Posterior vena cava (tissue), 2 donors: ENCODE measurements at regions not wholly inside any gene's neighbourhood (a gene's known extent, or its start where the extent isn't known, plus 50 kb on each side); places are given as distances from the start of the nearest gene placed in this dataset.

Experiments used
- DNase-seq: peaks from one replicate; pipeline ENCODE4 v3.0.0-alpha.2; 2020; ENCODE audit warnings: low spot score
- intact Hi-C, 2 donors: fragments of 100-400 bp; cut with DNase I; formaldehyde crosslinking; loops; one replicate each; pipeline versions ENCODE4 v1.14.1 to v1.14.2; 2022 to 2023
- donor health status: DM: yes; HTN: yes; CAD: no.
- donor health status: DM: yes; HTN: yes; CAD: no.

DNA sequence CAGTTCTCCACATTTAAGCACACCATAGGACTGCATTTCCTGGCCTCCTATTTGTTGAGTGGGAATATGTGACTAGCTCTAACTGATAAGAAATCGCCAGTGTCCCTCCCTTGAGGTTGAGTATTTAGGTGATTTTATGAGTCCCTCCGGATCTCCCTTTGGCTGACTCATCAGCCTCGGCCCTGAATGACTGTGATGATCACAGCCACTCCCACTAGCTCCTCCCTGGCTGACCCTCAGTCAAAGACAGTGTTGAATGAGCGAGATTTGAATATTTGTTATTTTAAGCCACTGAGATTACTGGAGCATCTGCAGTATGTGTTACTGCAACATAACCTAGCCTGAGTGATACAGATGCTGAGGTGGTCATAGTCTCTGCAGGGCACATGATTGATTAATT is 515.3 kb downstream of the EPHB1 start:
- intact Hi-C loops, result no loop called here
- DNase-seq, result no peak

DNA sequence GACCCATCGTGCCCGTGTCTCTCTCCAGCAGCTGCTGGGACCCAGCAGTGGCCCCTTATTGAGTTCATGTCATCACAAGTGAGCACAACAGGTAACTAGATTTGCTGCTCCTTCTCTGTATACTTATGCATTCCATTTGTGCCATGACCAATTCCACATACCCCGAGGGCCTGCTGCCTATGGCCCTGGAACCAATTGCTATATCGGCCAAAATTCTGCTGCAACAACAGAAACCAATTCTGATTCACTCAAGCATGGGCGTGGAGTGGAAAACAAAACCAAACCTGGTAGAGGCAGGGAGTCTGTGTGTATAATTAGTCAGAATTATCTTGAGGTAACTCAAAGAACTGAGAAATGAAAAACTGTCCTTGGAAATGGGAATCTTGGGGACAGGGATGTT is 516.6 kb downstream of the EPHB1 start:
- no peak for DNase-seq
- intact Hi-C loops, result no loop called here

DNA sequence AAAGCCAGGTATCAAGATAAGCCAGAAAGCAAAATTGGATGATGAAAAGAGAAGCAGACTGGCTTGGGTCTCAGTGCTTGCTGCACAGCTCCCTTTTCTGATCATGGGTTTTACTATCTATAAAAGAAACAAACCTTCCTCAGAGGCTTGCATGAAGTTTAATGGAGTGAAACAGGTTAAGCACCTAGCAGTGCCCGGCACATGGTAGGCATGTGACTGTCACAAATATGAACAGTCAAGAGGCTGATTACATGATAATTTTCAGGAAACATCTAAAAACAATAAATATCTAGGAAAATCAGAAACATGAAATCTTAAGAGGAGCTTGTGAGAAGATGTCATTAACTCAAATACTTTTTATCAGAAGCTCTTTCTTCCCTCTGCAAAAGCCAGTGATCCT is 519.2 kb downstream of the EPHB1 start:
- intact Hi-C loops, result no loop called here
- no peak for DNase-seq

DNA sequence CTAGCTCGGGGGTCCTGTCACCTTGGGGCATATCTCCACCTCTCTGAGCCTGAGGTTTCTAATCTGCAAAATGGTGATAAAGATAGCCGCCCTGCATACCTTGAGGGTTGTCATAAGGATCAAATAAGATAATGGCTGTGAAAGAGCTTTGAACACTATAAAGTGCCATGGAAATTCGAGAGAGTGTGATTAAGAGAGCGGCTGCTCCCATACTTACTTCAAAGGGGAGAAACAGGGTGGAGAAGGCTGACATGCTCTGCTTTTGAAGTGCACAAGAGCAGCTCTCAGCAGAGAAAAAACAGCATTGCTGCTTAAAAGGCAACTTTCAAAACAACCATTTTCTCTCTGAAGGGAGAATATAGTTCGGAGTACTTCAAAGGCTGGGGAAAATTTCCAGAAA is 529.2 kb downstream of the EPHB1 start:
- intact Hi-C loops, result no loop called here
- no peak for DNase-seq

DNA sequence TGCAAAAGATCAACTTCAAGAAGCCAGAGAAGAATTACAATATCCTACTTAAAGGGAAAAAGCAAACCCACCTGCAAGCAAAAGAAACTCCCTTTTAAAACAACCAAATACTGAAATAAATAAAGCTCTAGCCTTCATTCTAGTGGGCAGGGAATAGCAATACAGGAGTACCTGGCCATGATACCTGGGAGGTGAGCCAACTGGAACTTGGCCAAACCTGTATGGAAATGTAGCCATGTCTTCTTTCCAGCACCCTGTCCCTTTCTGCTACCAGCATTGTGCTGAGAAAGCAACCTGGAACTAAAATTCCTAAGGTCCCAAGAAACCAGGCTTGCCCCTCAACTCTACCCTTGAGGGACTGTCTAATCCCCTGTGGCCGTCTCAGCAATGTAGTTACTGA is 530.0 kb downstream of the EPHB1 start:
- intact Hi-C loops, result no loop called here

DNA sequence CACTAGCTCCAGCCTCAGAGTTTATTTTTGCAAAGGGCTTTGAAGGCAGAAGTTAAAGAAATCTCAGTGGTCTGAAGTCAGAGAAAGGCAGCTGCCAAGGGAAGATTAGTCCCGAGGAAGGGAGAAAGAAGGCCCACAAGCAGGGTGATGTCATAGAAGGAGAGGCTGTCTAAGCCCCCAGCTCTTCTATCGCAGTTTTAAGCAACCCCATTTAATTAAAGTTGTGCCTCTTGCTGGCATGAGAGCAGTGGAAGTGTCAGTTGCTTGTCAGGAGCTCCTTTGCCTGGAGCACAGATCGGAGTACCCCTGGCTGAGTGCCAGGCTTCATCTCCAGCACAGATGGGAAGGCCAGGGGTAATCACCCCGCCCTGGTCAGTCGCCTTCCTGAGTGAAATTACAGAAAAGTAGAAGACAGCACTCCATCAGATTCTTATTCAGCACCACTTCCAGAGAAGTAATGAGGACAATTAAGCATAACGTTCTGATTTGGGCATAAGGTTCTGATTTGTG is 530.7 kb downstream of the EPHB1 start:
- no peak for DNase-seq
- intact Hi-C loops, result no loop called here

More for the DNA sequence above, 530.0 kb downstream of the EPHB1 start:
- no peak for DNase-seq

DNA sequence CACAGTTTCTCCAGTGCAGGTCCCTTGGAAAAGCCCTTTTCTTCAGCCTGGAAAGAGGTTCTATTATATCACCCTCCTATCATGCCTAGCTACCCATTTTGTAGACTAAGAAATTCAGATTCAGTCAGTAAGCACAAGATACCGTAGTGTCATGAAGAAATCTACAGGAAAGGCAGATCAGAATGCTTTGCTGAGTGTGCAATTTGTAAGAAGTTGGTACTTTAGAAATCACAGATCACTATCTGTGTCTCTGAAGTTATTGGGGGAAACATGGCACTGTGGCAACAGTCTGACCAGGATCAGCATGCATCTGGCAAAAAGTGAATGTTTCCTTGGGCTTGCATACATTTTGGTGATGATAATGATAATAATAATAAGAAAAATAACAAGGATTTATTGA is 531.8 kb downstream of the EPHB1 start:
- no peak for DNase-seq
- intact Hi-C loops, result no loop called here

DNA sequence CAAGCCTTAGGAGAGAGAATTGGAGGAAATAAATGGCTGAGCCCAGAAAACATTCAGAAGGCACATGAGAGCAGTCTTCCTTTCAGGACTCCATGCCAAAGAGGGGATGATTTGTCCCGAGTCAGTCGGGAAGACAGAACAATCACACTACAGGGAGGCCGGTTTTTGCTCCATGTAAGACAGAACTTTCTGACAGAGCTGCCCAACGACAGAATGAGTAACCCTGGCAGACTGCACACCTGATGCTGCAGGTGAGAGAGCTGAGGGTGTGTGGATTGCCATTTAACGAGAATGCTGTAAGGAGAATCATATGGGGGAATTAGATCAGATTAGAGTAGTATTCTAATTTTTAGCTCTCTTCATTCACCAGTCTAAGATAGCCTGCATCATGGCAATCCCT is 533.0 kb downstream of the EPHB1 start:
- intact Hi-C loops, result no loop called here
- DNase-seq, result no peak

DNA sequence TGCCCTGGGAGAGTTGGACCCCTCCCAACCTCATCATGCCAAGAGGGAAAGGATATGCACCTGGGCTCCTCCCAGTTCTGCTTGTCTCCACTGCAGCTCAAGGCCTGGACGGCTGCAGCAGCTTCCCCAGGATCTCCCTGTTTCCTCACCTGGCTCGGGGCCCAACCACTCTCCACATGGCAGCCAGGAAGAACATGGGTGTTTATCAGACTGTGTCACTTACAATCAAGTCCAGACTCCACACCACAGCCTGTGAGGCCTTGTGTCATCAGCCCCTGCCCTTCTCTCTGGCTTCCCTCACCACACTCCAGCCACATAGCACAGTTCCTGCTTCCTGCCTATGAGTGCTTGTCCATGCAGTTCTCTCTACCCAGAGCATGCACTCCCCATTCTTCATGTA is 534.4 kb downstream of the EPHB1 start:
- no peak for DNase-seq
- intact Hi-C loops, result no loop called here

DNA sequence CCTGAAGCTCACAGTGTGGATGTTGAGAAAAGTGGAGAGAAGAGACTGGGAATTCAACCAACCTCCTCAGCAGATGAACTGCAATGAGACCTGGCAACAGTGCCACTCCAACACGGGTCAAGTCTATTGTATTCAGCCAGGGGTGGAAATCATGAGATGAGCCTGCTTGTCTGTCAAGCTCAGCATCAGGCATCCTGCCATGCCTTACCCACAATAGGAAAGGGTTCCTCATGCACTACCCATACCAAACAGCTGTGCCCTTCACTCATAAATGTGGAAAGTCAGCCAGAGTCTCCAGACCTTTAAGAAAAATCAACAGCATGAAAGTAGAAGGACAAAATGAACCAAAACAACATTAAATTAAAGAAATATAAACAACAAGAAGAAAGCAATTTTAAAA is 542.1 kb downstream of the EPHB1 start:
- intact Hi-C loops, result no loop called here
- DNase-seq, result no peak

DNA sequence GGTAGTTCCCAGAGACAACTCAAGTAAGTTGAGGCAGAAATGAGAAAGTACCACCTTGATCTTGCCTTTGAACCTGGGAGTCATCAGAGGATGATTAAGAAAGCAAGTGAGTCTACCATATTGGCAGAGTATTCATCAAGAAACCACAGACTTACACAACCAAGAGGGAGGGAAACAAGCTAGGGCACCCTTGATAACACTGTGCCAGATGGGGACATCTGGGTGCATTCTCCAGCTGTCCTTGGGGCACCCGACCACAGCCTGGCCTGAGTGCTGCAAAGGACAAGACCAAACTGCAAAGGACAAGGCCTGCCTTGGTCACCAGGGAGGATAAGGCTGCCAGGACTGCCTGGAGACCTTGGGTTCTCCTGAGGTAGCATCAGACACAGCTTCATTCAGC is 553.6 kb downstream of the EPHB1 start:
- DNase-seq, result no peak

DNA sequence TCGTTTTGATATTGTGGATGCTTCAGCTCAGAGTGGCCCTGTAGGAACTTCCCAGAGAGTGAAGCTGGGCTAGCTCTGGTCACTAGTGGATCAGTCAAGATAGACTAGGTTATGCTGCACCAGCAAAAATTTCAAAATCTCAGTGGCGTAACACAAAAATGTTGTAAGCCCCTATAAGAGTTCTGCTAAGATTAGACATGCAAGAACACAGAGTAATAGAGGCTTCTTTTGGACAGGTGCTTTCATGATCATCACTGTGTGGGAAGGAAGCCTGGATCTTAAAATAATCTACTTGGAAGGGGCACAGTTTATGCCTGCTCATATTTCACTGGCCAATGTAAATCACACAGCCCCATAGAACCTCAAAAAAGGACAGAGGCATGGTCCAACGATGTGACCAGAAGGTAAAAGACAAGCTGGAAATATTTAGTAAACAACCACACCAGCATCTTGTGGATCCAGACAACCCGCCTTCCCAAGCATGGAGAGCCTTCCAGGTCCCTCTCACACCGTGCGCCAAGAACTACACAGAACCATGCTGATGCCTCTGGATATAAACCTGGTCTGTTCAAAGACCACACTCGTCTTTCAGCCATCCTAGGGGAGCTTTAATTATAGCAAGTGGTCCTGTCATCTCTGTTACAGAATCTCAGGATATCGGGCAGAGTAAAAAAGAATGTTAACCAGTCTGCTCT is 554.3 kb downstream of the EPHB1 start:
- DNase-seq, result no peak
- intact Hi-C loops, result no loop called here

More for the DNA sequence above, 553.6 kb downstream of the EPHB1 start:
- intact Hi-C loops, result no loop called here

DNA sequence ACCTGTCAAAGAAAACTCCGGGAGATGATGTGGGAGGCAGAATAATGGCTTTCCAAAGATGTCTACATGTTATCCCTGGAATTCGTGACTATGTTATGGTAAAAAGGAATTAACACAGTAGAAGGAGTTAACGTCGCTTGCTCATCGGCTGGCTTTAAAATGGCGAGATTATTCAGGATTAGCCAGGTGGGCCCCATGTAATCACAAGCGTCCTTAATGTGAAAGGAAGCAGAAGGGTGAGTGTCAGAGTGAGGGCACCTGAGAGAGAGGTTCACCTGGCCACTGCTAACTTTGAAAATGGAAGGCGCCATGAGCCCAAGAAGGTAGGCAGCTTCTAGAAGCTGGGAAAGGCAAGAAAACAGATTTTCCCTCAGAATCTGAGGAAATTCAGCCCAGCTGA is 557.2 kb downstream of the EPHB1 start:
- intact Hi-C loops, result no loop called here
- no peak for DNase-seq

DNA sequence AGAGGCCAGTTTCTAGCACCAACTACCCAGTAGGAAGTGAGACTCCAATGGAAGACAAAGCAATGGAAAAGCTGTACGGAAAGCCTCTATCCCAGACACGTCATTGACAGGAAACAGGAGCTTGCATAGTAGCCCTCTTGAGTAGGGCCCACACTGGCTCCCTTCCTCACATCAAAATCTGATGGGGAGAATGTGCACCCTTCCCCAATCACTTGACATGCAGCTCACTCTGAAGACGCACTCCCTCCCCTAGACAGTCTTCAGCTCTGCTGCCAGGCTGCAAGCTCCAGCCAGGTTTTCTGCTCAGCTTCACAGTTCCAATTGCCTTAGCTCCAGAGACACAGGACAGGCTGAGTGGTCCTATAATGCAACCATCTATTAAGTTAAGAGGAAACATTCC is 567.8 kb downstream of the EPHB1 start:
- no peak for DNase-seq
- intact Hi-C loops, result no loop called here

DNA sequence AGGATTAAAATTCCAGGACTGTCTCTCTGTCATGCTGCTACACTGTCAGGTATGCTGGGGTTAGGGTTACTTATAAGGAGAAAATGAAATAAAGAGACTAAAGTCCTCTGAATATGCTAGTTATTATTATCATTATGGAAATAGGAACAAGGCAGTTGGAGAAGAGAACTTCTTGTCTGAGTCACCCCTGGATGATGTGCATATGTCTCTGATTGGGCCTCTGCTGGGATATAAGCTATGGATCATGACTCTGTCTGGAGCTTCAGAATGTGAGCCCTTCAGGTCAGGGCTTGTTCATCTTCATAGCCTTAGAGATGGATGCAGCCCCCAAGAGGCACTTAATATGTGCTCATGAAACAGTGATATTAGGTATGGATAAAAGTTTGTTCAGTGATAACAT is 569.6 kb downstream of the EPHB1 start:
- DNase-seq, result no peak
- intact Hi-C loops, result no loop called here

DNA sequence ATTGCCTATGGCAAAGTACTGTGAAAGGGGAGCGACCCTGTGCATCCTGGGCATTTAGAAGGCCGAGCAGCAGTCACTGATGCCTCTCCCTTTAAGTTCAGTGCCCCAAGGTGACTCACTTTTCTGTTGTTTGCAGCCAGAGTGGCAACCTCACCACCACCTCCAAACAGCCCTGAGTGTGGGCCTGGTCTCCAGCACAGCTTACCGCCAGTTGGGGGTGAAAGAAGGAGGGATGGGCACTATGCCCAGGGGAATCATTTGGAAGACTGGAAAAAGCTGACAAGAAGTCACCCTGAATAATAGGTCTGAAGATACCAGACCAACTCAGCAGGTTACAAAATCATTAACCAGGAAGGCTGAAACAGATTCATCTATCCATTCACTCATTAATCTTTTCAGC is 571.8 kb downstream of the EPHB1 start:
- DNase-seq, result no peak
- intact Hi-C loops, result no loop called here

DNA sequence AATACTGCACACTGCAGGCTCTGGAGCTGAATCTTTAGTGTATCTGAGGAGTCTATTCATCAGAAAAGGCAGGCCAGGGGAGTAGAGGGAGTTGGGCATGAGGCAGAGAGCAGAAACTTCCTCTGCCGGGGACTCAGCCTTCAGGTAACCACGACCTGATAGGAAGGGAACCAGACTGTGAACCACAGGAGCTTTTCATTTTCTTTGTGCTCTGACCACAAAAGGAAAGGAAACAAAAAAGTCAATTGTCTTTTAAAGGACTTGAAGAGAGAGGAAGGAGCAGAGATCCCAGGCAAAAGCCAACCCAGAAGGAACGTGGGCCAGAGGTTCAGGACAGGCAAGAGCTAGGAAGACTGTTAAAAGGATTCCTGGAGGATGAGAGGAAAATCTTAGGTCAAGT is 573.3 kb downstream of the EPHB1 start:
- intact Hi-C loops, result no loop called here
- DNase-seq, result no peak

DNA sequence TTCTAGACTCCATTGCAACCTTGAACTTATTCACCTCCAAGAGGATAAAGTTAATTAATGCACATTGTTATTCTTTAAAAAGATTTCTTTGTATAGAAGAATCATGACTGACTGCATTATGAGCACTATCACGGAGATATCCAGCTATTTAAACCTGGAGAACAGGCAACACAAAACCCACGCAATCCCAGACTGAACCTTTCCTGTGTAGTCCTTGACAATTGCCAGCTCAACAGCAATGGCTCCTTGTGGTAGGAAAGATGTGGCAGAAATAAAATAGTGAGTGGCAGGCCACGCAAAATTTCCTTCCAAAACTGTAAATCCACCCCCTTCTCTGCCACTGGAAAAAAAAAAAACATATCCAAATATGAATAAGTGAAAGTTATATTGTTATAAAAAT is 573.7 kb downstream of the EPHB1 start:
- intact Hi-C loops, result no loop called here
- DNase-seq, result no peak

DNA sequence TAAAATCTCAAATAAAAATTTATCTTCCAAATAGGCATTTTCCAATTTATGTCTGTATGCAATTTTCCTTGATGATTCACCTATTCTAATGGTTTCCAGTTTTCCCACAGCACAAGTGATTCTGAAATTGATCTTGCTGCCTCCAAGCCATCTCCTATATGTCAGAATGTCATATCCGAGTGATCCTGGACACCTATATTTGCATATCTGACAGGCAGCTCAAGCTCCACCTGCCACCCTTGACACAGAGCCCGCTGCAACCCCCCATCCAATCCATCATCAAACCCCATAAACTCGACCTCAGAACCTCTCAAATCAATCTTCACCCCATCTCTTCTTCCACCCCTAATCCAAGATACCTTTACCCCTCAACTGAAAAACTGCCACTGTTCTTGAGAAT is 579.5 kb downstream of the EPHB1 start:
- no peak for DNase-seq
- intact Hi-C loops, result loop anchor here in 1 of 2 donors (1.0 kb wide), 1 partner anchor 24 kb away; no protein-coding TSS in a partner anchor

DNA sequence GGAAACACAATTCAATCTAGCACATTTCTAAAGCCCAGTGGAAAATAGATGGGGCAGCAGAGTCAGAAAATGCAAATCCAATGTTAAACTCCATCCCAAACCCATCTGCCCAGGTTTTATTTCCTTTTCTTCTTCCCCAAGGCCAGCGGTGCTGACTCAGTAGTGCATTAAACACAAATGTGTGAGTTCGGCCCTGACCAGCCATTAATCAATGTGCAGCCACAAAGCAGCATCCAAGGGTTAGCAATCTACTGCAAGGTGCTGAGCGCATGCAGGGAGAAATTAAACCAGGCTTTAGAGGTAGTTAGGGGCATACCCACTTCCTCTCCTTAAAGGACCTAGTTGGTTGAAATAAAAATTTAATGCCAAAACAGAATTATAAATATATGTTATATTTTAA is 583.3 kb upstream of the PPP2R3A start:
- no peak for DNase-seq
- intact Hi-C loops, result no loop called here

DNA sequence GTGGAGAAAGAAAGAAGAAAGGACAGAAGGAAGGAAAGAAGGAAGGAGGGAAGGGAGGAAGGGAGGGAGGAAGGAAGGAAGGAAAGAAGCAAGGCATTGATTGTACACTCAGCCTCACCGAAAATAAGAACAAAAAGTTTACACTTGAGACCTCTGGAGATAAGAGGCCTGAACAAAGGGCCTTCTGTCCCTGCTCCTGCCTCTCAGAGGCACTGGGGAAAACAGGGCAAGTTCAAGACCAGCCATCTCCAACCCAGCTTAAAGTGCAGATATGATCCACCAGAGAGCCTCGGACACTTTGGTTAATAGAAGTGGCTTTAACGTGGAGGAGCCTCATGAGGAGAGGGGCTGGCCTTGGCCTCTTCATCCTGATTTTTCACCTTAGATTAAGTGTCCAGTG is 582.9 kb upstream of the PPP2R3A start:
- DNase-seq, result no peak
- intact Hi-C loops, result no loop called here

DNA sequence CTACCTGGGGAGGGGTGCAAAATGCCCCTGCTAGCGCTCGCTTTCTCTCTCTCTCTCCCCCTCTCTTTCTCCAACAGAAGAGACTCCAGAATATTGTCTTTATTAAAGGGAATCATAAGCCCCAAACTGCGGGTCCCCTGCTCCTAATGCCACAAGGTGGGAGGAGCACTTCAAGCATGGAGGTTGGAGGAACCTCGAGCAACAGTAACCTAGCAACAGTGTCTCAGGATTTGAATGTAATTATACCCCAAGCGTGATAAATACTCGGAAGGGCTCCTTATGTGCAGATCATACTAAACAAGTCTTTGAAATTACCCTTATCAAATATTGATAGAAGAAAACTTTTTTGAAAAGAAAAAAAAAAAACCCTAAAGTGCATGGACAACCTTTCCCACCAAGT is 582.2 kb upstream of the PPP2R3A start:
- intact Hi-C loops, result no loop called here
- no peak for DNase-seq
